Lung (tissue), 11 donors: ENCODE measurements at regions not wholly inside any gene's neighbourhood (a gene's known extent, or its start where the extent isn't known, plus 50 kb on each side); places are given as distances from the start of the nearest gene placed in this dataset.
A peak's percentile ranks its signal among the peaks of the same experiment; 100 is the strongest.

Experiments
- ATAC-seq: fragments of 200-7000 bp; cut with Tn5 transposase; one replicate; pipeline ENCODE4 v1.9.1; 2020; ENCODE audit warnings: moderate number of reproducible peaks; ENCODE audit not compliant: insufficient read depth, low FRiP score
- DNase-seq, 3 donors: peaks; one replicate each; pipeline ENCODE4 v3.0.0-alpha.2; 2013 to 2017
- H3K27ac ChIP-seq, 2 donors: one replicate each; pipeline ENCODE4 v1.5.1; 2013; ENCODE audit warnings: mild to moderate bottlenecking in 2 of 2, moderate library complexity in 2 of 2, control low read depth in 1 of 2, inconsistent platforms in 1 of 2, low read depth in 1 of 2, low read length in 1 of 2
- H3K27me3 ChIP-seq, 3 donors: one replicate each; pipeline ENCODE4 v1.5.1; 2013; ENCODE audit warnings: low read length in 2 of 3; ENCODE audit not compliant: control insufficient read depth in 3 of 3, insufficient read depth in 3 of 3
- H3K36me3 ChIP-seq, 4 donors: one replicate each; pipeline ENCODE4 v1.5.1; 2013; ENCODE audit warnings: low read length in 4 of 4, mild to moderate bottlenecking in 1 of 4, moderate library complexity in 1 of 4; ENCODE audit not compliant: control insufficient read depth in 4 of 4, insufficient read depth in 4 of 4
- H3K4me1 ChIP-seq, 5 donors: one replicate each; pipeline ENCODE4 v1.5.1; 2013; ENCODE audit warnings: low read length in 5 of 5, mild to moderate bottlenecking in 2 of 5, moderate library complexity in 1 of 5; ENCODE audit not compliant: control insufficient read depth in 5 of 5, insufficient read depth in 5 of 5
- H3K4me3 ChIP-seq: one replicate; pipeline ENCODE4 v1.5.1; 2013; ENCODE audit warnings: mild to moderate bottlenecking, control low read depth, moderate library complexity
- H3K9ac ChIP-seq, 2 donors: one replicate each; pipeline ENCODE4 v1.5.1; 2013; ENCODE audit warnings: low read length in 2 of 2, control low read depth in 1 of 2; ENCODE audit not compliant: insufficient read depth in 1 of 2
- H3K9me3 ChIP-seq, 4 donors: one replicate each; pipeline ENCODE4 v1.5.1; 2013; ENCODE audit warnings: low read length in 3 of 4, mild to moderate bottlenecking in 1 of 4, moderate library complexity in 1 of 4; ENCODE audit not compliant: control insufficient read depth in 4 of 4, insufficient read depth in 3 of 4
- WGBS, 2 donors: extraction: QIAGEN DNeasy Blood & Tissue Kit; methylation state at CpG; one replicate each; pipeline ENCODE4 v1.1.7; 2013; 5-methylcytosine and 5-hydroxymethylcytosine counted together
- TF ChIP-seq, protein P1 (sequence below): IDR thresholded peaks from 2 replicates; pipeline ENCODE4 v1.5.1; 2012; ENCODE audit warnings: mild to moderate bottlenecking; ENCODE audit errors: control extremely low read depth, extremely low read depth
- donor health status: control.
- donor health status: control.
- donor health status: Bipolar disorder and iron deficiency.
- donor health status: healthy.
- donor health status: DM: yes; HTN: yes; CAD: no.

DNA sequence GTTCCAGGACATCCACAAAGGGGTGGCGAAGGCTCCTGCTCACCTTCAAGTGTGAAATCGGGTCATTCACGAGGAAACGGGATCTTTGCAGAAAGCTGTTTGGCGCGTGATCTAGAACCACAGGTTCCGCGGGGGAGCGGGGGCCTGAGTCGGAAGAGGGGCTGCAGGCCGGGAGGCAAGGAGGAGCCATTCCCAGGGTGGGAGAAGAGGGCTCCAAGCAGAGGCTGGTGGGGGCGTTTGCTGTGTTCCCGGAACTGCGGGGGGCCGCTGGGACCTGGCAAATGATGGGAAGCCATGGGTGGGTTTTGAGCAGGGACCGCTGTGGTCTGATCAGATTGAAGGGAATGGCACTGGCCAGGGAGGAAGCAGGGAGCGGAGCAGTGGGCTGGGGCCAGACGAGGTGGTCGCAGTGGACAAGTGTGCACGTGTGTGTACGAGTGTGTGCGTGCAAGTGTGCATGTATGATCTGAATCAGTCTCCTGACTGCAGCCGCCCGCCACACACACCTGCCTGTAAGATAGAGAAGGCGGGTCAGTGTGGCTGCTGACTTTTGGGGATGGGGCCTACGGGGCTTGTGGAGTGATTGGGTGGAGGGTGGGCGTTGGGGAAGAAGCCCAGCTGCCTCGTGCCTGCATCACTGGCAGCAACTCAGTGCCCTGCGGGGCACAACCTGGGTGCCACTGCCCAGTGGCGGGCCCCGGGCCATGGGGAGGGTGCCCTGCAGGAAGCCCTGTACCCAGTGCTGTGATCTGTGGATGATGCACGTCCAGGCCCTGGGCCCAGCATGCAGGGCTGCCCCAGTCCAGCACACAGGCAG lies 141.9 kb downstream of the KIF26A start:
- H3K9ac ChIP-seq = no peak overlapping the region
- H3K4me1 ChIP-seq = peaks cover 0 to 62% (median 15%) of the 10 kb centered on the region in 5 donors
- TF ChIP-seq, protein P1, sequence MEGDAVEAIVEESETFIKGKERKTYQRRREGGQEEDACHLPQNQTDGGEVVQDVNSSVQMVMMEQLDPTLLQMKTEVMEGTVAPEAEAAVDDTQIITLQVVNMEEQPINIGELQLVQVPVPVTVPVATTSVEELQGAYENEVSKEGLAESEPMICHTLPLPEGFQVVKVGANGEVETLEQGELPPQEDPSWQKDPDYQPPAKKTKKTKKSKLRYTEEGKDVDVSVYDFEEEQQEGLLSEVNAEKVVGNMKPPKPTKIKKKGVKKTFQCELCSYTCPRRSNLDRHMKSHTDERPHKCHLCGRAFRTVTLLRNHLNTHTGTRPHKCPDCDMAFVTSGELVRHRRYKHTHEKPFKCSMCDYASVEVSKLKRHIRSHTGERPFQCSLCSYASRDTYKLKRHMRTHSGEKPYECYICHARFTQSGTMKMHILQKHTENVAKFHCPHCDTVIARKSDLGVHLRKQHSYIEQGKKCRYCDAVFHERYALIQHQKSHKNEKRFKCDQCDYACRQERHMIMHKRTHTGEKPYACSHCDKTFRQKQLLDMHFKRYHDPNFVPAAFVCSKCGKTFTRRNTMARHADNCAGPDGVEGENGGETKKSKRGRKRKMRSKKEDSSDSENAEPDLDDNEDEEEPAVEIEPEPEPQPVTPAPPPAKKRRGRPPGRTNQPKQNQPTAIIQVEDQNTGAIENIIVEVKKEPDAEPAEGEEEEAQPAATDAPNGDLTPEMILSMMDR = no peak
- H3K9me3 ChIP-seq = no peaks in the 10 kb centered on the region
- DNase-seq (no peak), ATAC-seq (no peak)
- H3K36me3 ChIP-seq = no peaks in the 10 kb centered on the region
- no peak overlapping the region for H3K27ac ChIP-seq
- H3K27me3 ChIP-seq = no peaks in the 10 kb centered on the region
- 91 to 92% methylated on average over 32 of the region's 32 CpGs for WGBS, 2 donors
- H3K4me3 ChIP-seq = no peak overlapping the region

DNA sequence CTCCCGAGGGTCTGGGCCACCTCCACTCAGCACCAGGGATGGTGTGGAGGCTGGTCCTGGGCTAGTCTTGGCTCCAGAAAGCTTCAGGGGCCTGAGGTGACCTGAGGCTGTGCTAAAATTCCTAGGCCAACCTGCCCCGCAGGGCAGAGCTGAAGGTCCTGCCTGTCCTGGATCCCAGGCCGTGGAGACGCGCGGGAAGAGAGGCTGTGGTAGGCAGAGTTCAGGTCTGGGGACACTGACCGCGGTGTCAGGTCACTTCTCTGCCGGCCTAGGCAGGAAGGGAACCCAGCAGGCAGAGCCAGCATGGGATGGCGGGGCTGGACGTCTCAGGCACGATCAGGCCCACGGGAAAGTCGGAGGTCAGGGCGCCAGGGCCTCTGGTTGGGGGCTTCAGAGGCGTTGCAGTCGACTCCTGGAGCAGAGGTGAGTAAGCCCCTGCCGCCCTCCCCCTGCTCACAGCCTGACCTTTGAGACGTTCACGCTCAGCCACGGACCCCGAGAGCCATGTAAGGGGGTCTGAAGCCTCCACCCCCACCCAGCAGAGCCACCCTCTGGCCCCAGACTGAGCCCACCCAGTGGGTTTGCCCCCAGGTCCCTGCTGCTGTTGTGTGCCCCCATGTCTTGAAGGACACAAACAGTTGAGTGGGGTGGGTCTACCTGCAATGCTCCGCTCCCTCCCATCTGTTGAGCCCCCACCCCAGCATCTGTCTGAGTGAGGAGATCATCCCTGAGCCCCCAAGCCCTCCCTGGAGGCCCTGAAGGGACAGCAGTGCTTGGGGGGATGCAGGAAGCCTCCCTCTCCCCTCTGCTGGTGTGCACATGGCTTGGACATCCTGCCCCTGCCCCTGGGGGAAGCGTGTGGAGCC lies 142.7 kb downstream of the KIF26A start:
- 85 to 88% methylated on average over 24 of the region's 24 CpGs for WGBS, 2 donors
- no peak overlapping the region for H3K27ac ChIP-seq
- DNase-seq = no peak
- ATAC-seq = no peak
- H3K4me1 ChIP-seq = peaks cover 0 to 58% (median 12%) of the 10 kb centered on the region in 5 donors
- no peaks in the 10 kb centered on the region for H3K9me3 ChIP-seq
- no peak overlapping the region for H3K4me3 ChIP-seq
- no peaks in the 10 kb centered on the region for H3K27me3 ChIP-seq
- H3K9ac ChIP-seq = no peak overlapping the region
- H3K36me3 ChIP-seq = no peaks in the 10 kb centered on the region
- TF ChIP-seq, protein P1 = no peak

DNA sequence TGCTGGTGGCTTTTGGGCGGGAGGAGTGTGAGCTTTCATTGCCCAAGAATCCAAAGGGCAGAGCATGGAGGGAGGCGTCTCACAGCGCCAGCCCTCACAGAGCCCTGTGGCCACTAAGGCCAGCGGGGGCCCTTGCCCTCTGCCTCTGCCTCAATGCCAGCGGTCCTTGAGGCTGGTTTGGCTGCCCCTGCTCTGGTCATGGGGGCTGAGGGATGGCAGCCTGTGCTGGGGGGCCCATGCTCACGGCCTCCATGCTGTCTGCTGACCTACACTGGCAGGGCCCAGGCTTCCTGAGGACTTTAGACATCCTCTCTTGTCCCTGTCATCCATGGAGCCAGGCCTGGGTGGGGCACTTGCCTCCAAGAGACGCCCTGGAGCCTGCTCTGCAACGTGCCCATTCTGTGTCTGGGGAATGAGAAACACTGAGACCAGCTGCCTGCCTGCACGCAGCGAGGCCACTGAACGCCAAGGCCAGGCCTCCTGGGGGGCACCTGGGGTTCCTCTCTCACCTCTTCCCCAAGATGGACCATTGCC lies 143.4 kb downstream of the KIF26A start:
- ATAC-seq = no peak

More for the DNA sequence above, 143.4 kb downstream of the KIF26A start:
- TF ChIP-seq, protein P1 = no peak
- peaks cover 0 to 58% (median 12%) of the 10 kb centered on the region in 5 donors for H3K4me1 ChIP-seq
- H3K27ac ChIP-seq = no peak overlapping the region
- no peak overlapping the region for H3K4me3 ChIP-seq
- WGBS, 2 donors = 84 to 86% methylated on average over 11 of the region's 11 CpGs
- H3K9ac ChIP-seq = no peak overlapping the region
- DNase-seq = peak in 1 of 3 donors; percentile 11
- no peaks in the 10 kb centered on the region for H3K27me3 ChIP-seq
- no peaks in the 10 kb centered on the region for H3K9me3 ChIP-seq
- no peaks in the 10 kb centered on the region for H3K36me3 ChIP-seq
